Fibroblast of lung (primary cell): ENCODE measurements at regions not wholly inside any gene's neighbourhood (a gene's known extent, or its start where the extent isn't known, plus 50 kb on each side); places are given as distances from the start of the nearest gene placed in this dataset.

ENCODE experiments used
- EZH2 ChIP-seq: IDR thresholded peaks from 2 replicates; pipeline ENCODE4 v1.5.1; 2012; ENCODE audit warnings: low read length, control low read depth, mild to moderate bottlenecking; ENCODE audit errors: missing control alignments
- TF ChIP-seq, protein P1 (sequence below), 2 donors: IDR thresholded peaks in 1 of 2; conservative IDR thresholded peaks in 1 of 2; 1 replicate in 1 of 2; 2 replicates in 1 of 2; pipeline ENCODE4 v1.5.1; 2011 to 2012; ENCODE audit warnings: low read length in 2 of 2, control low read depth in 1 of 2, inconsistent platforms in 1 of 2, low read depth in 1 of 2, mild to moderate bottlenecking in 1 of 2

- TF ChIP-seq, protein P1, sequence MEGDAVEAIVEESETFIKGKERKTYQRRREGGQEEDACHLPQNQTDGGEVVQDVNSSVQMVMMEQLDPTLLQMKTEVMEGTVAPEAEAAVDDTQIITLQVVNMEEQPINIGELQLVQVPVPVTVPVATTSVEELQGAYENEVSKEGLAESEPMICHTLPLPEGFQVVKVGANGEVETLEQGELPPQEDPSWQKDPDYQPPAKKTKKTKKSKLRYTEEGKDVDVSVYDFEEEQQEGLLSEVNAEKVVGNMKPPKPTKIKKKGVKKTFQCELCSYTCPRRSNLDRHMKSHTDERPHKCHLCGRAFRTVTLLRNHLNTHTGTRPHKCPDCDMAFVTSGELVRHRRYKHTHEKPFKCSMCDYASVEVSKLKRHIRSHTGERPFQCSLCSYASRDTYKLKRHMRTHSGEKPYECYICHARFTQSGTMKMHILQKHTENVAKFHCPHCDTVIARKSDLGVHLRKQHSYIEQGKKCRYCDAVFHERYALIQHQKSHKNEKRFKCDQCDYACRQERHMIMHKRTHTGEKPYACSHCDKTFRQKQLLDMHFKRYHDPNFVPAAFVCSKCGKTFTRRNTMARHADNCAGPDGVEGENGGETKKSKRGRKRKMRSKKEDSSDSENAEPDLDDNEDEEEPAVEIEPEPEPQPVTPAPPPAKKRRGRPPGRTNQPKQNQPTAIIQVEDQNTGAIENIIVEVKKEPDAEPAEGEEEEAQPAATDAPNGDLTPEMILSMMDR (conservative IDR thresholded peaks at IDR 0.05 in 1 of 2, IDR thresholded peaks at IDR 0.05 in 1 of 2; ENCODE audit: low read depth in 1 of 2, low read length in 2 of 2), result no peak
- TF ChIP-seq EZH2, result no peak
Observed at GRCh38 chr18:55142410-55142809, 183.1 kb upstream of the CCDC68 start.
